G401 (cell line): ENCODE measurements at regions not wholly inside any gene's neighbourhood (a gene's known extent, or its start where the extent isn't known, plus 50 kb on each side); places are given as distances from the start of the nearest gene placed in this dataset.
A peak's percentile ranks its signal among the peaks of the same experiment; 100 is the strongest.
"Not testable (repeated sequence)": the region's sequence is repeated elsewhere in the genome, so short reads cannot be mapped to it uniquely, and the experiment has no call there.

Experiments
- DNase-seq: peaks from one replicate; pipeline ENCODE4 v3.0.0-alpha.2; 2015; ENCODE audit warnings: low spot score
- in situ Hi-C: cut with HindIII; loops from 2 replicates; pipeline ENCODE4 v1.10.0; 2016; ENCODE audit warnings: low sequenced_read_pairs, mixed read lengths

DNA sequence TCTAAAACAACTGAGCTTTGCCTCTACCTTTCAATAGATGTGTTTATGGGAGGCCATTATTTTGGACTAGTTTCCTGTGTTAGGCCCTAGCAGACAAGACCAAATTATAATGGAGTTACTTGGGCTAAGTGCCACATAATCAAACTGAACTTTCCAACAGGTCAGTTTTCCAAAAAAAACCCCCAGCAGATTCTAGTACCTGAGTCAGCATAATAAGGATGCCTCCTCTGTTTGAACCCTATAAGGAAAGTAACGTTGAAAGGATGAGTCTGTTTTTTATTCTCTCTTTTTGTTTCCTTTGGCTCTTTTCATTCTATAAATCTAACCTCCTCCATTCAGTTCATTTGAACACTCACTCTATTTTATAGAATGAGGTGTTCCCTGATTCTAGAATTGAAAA, 148.1 kb upstream of the FAM3C start:
- no peak for DNase-seq
- in situ Hi-C loops: no loop called here

DNA sequence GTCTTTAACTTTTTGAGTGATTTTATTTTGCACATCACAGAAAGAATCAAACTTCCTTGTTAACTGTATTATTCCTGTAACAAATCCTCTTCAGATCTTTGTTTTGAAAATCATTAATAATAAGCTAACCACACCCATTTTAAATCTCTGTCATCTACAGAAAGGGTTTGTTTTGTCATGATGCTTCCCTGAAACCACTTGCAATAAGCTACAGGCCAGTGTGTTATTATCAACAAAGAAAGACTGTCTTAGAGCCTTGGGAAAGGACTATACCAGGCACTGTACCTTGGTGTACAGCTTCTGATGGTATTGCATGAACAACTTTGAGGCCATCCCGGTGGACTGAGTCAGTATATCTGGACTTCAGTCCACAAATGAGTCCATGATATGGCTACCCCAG, 145.3 kb upstream of the FAM3C start:
- DNase-seq: no peak
- in situ Hi-C loops: no loop called here

DNA sequence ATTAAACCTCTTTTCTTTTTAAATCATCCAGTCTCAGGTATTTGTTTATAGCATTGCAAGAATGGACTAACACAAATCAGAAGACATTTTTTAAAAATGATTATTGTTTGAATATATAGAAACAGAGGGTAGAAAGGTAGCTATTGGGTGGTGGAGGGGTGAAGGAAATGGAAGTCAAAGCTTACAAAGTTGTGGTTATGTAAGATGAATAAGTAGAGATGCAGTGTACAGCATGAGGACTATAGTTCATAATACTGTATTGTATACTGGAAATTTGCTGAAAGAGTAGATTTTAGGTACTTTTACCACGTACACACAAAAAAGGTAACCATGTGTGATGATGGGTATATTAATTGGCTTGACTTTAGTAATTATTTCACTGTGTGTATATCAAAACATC, 144.0 kb upstream of the FAM3C start:
- in situ Hi-C loops: no loop called here
- no peak for DNase-seq

DNA sequence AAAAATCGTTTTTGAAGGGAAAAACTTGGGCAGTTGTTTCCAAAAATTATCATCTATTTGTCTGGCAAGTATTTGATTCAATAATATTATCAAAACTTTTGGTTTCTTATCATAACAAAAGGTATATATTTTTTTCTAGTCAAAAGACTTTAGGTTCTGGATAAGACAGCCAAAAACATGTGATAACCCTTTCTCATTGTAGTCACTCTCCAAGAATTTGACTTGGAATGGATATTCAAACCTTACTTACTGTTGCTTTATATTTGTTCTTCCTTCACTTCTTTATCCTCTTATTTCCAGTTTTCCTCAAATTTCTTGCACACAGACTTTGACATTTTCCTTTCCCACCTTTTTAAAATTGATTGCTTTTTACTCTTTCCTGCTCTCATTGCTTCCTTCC, 140.9 kb upstream of the FAM3C start:
- no peak for DNase-seq
- in situ Hi-C loops: no loop called here

DNA sequence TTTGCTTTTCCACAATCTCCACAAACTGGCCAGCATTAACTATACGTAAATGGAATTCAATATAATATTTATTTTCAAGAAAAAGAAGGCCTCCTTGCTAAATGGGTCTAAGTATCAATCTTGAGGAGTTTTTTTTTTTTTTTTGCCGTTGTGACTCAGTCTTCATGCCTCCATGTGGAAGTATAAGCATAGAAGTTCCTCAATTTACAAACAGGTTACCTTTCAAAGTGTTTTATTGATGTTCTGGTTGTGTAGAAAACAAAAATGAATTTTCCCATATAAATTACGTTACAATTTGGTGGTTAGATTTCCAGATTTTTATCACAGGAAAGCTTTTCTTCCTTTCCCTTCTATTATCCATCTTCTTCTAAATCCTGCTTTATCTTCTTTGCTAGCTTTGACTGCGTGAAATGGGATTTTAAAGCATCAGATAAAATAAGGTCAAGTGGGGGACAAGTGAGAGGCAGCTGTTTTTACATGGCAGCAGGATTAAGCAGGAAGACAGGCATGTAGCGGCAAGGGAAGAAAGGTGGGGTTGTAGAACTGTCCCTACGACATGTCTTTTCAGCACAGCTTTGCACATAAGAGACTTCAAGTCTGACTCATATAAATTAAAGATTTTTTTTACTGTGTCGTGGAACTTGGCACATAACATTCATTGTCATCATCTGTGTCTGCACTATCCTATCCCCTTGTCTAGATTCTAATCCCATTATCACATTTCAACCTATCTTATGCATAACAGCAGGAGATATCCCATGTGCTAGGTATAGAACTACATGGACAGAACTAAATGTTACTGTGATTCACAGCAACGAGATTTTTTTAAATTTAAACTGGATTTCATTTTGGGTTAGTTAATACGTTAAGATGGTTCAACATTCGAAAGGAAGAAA, 135.3 kb upstream of the FAM3C start:
- in situ Hi-C loops: no loop called here
- DNase-seq: no peak

DNA sequence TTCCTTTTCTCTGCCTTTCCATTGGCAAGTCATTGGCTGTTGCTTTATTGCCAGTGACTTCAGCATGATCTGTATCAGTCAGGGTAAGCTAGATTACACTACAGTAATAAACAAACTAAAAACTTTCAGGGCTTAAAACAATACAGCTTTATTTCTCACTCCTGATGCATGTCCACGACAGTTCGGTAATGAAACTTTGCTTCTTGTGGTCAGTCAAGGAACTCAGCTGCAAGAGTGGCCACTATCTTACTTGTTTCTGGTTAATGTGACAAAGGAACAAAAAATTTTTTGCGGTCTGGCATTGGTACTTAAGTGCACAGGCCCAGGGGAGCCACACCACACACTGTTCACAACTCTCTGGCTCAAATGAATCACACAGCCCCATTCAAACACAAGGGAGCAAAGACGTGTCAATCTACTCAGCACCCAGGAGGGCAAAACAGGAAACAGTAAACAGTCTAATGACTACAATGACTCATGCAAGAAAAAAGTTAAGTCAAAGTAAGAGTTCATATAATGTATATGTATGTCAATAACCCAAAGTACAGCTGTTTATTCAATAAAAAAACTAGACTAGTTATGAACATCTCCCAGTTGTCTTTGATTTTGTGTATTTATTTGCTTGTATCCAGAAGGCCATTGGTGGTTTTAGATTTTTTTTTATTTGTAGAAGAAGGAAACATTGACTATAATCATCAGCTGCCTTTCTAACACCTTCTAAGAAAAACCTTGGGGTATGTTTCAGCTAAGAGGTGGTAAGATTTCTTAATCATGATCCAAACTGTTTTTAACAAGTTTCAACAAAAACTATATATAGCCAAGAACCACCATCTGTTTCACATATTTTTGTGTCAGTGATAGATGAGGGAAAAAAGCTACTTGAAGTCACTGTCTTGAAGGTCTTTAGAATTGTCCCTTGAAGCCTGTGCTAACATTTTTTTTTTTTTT, 134.4 kb upstream of the FAM3C start:
- in situ Hi-C loops: no loop called here
- DNase-seq: no peak

DNA sequence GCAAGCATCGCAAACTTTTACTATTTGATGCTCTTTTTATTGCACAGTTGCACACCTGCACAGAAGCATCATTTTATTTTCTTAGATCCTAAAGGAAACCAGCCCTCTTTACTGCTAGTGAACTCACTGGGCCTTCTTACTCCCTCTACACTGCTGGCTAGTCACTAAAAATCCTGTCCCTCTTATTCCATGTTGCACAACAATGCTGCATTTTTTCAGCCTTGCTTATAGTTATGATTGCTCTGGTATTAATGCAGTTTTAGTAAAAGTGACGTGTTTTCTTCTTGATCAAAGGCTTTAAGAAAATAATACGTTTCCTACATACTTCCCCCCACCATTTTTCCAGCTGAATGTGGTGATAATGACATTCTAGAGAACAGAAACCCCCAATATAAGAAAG, 132.9 kb upstream of the FAM3C start:
- DNase-seq: no peak
- in situ Hi-C loops: no loop called here

DNA sequence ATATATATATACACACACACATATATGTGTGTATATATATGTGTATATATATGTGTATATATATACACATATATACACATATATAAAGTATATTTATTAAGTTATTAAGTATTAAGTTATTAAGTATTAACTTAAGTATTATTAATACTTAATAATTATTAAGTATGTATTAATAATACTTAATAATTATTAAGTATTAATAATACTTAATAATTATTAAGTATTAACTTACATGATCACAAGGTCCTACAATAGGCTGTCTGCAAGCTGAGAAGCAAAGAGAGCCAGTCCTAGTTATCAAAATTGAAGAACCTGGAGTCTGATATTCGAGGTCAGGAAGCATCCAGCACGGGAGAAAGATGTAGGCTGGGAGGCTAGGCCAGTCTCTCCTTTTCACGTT, 130.1 kb upstream of the FAM3C start:
- DNase-seq, in situ Hi-C loops: not testable (repeated sequence)

DNA sequence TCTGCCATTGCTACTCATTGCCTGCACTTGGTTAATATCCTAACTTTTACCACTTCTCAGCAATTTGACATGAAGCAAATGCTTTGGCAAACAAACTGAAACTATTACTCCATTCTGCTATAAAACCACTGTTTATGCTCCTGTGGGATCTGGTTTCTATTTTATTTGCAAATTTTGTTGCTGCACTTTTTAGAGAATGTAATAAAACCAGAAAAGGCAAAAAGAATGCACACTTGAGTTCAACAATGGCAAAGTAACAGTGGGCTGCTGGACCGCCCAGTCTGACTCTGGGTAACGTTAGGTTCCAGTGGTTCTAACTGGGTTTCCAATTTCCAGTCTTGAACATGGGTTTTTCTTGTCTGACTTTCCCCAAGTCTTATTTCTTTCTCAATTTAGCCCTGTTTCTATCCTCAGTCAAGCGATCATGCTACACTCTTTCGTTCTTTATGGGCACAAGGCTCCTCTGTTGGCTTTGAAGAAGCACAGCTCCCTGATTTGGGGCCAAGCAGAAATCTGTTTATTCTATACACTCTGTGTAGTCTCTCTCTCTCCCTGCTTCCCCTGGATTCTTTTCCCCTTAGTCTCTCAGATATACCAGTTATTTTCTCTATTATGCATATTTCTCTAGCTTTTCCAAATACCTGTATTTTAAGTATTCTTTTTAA, 129.2 kb upstream of the FAM3C start:
- no peak for DNase-seq
- in situ Hi-C loops: no loop called here

DNA sequence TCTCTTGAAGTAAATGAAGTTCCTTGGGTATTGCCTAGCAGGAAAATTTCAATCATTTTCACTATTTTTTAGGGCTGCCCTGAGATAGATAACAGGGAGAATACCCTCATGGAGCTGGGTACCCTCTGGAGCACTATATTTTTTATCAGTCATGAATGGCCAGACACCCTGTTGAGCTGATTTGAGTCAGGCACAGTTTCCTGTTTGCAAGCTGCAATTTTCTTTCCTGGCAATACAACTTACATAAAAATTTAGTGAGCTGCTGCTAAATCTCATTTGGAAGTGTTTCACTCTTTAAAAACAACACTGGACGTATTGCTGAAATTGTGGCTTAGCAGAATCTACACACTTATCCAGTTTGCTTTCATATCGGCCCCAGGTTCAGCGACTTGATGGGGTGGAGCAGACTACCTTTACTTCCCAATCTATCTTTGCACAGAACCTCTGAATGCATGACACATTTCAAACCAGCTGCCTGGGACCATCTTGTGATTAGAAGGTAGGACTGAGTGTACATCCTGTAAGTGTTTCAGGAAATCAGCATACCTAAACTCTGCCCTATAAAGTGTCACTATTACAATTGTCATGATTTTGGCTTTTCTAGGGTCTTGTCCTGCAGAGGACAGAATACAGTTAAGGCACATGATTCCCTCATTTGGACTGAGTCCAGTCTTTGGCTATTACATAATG, 125.7 kb upstream of the FAM3C start:
- peak; percentile 5 for DNase-seq
- in situ Hi-C loops: no loop called here

DNA sequence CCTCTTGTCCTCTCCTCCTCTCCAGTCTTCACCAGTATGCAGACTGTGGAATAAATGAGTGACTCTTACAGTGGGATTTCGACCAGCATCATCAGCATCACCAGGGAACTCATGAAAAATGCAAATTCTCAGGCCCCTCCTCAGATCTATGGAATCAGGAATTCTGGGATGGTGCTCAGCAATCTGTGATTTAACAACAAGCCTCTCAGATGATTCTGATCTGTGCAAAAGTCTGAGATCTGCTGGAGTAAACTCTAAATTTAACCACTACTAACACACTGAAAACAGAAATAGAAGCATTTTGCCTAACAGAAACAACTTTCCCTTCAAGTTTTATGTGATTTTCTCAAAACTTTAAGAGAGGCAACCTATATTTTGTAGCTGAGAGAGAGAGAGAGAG, 124.8 kb upstream of the FAM3C start:
- no peak for DNase-seq
- in situ Hi-C loops: no loop called here

DNA sequence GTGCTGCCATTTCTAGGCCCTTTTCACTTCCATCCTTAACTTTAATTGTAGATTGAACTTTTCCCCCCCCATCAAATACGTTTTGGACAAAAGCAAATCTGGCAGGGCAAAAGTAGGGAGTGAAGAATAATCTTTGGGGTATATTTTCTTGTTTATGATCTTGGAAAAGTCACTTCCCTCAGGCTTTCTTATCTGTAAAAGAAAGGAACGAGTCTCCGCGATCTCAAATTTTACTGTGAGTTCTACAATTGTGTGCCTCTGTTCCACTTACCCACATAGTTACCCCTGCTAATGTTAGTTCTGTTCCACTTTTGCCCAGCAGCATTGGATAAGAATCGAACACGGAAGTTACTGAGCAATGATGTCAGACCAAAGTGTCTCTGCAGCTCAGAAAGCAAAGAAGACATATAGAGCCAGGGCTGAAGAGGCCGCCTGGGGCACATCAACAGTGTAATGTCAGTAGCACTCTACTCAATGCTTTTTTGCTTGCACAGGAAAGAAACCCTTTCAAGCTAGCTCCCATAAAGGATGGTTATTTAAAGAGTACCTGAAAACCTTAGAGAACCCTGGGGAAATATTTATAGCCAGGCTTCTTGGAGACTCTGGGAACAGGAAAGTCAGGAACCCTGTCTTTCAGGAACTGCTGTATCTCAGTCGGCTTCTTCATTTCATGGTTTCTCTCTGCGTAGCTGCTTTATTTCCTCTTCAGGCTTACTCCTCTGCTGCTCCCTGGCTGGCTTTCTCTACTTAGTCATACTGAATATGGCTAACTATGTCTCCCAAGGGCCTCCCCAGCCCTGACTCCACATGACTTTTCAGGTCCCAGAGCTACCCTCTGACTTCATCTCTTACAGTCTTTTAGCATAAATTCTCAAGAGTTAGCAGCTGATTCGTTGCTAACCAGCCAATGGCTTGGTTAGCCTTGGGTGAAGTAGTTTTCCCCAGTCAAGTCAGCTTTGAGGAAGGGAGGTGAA, 123.7 kb upstream of the FAM3C start:
- in situ Hi-C loops: no loop called here
- no peak for DNase-seq

DNA sequence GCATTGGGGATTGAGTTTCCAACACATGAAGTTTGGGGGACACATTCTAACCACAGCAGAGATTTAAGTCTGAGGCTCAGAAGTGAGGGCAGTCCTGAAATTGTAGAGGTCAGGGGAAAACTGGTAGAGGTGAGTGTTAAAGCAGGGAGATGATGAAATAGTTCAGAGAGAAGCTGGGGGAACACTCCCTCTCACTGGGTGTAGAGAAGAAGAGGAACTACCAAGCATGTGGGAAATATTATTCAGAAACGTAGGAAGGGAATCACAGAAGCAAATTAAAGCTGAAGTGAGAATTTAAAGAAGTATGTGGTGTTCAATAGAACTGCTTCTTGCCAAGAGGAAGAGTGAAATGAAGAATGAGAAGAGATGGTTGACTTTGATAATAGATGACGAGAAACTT, 121.5 kb upstream of the FAM3C start:
- in situ Hi-C loops: no loop called here
- no peak for DNase-seq

DNA sequence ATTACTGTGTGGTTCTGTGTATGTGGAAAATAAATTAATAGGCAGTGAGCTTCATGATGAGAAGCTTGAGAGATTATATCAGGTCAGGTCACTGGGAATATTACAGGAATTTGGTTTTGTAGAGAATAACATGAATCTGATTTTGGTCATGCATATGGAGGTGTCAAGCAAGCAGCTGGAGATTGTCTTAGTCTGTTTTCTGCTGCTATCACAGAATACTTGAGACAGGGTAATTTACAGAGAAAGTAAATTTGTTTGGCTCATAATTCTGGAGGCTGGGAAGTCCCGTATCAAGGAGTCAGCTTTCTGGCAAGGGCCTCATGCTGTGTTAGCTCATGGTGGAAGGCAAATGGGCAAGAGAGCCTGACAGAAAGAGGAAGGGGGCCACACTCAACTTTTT, 120.7 kb upstream of the FAM3C start:
- in situ Hi-C loops: no loop called here
- DNase-seq: no peak

DNA sequence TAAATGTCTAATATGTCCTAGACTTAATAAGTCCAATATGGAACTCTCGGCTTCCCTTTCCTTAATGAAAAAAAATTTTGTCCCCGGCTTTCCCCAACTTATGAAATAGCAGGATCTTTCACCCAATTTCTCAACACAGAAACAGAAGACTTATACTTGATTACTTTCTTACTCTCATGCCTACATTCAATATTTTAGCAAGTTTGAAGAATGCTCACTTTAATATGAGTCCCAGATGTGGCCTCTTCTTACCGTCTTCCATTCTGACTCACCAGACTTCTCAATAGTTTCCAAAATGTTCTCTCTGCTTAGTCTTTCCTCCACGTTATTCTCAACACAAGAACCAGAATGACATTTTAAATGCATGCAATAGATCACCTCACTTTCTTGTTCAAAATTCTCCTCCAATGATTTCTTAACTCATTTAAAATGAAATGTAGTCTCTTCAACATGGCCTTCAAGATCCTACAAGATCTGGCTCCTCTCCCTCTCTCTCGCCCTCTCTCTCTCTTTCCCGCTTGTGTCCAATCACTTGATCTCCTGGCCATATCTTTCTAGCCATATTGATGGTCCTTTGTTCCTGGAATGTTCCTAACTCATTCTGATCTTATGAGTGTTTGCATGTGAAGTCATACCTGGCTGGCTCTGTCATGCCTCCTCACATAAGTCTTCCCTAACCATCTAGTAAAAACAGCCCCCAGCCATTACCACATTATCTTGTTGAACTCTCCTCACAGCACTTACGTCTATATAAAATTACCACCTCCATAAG, 119.7 kb upstream of the FAM3C start:
- in situ Hi-C loops: no loop called here
- no peak for DNase-seq

DNA sequence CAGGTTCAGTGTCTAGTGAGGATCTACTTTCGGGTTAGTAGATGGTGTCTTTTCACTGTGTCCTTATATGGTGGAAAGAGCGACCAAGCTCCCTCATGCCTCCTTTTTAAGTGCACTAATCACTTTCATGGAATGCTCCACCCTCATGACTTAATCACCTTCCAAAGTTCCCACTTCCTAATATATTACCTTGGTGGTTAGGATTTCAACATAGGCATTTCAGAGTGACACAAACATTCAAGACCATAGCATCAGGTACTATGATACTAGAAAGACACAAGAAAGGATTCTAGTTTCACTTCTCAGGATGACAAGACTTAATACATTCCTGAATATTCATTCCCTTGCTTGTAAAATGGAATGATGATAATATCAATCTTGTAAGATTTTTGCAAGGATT, 119.1 kb upstream of the FAM3C start:
- in situ Hi-C loops: no loop called here
- no peak for DNase-seq

DNA sequence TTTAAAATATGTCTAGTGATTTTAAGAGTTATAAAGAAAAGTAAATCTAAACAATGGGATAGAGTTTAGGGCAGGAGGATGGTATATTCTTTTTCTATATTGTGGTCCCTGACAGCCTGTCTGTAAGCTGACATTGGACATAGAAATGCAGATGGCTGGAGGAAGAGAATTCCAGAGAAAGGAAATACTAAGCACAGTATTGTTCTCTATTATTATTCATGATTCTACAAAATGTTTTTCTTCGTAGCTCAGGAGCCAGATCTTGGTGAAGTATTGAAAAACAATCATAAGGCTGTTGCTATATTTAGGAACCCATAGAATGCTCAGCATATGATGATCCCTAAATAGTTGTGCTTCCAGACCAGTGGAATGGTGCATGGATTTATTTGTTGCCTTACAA, 117.0 kb upstream of the FAM3C start:
- DNase-seq: no peak
- in situ Hi-C loops: no loop called here
